Parathyroid adenoma (tissue), 2 donors: ENCODE measurements at regions not wholly inside any gene's neighbourhood (a gene's known extent, or its start where the extent isn't known, plus 50 kb on each side); places are given as distances from the start of the nearest gene placed in this dataset.

Experiments used
- H2AFZ ChIP-seq: fragments of 300-600 bp; sonication (generic); one replicate; pipeline ENCODE4 v1.7.0; 2017; ENCODE audit warnings: antibody characterized with exemption, mild to moderate bottlenecking
- H3K27ac ChIP-seq: fragments of 300-600 bp; sonication (generic); one replicate; pipeline ENCODE4 v1.7.0; 2017
- H3K27me3 ChIP-seq: fragments of 300-600 bp; sonication (generic); one replicate; pipeline ENCODE4 v1.7.0; 2017; ENCODE audit warnings: low read length; ENCODE audit not compliant: control insufficient read depth, insufficient read depth
- H3K36me3 ChIP-seq: fragments of 300-600 bp; sonication (generic); one replicate; pipeline ENCODE4 v1.7.0; 2017; ENCODE audit warnings: low read length; ENCODE audit not compliant: control insufficient read depth, insufficient read depth
- H3K4me1 ChIP-seq: fragments of 300-600 bp; sonication (generic); one replicate; pipeline ENCODE4 v1.7.0; 2017; ENCODE audit warnings: control low read depth
- H3K4me2 ChIP-seq: fragments of 300-600 bp; sonication (generic); one replicate; pipeline ENCODE4 v1.7.0; 2017; ENCODE audit warnings: low read length
- H3K4me3 ChIP-seq: fragments of 300-600 bp; sonication (generic); one replicate; pipeline ENCODE4 v1.7.0; 2017; ENCODE audit warnings: low read depth, low read length
- H3K79me2 ChIP-seq: fragments of 300-600 bp; sonication (generic); one replicate; pipeline ENCODE4 v1.7.0; 2017; ENCODE audit warnings: control low read depth
- H3K9ac ChIP-seq: fragments of 300-600 bp; sonication (generic); one replicate; pipeline ENCODE4 v1.7.0; 2017; ENCODE audit warnings: mild to moderate bottlenecking
- H3K9me3 ChIP-seq: fragments of 300-600 bp; sonication (generic); one replicate; pipeline ENCODE4 v1.7.0; 2017; ENCODE audit warnings: low read length; ENCODE audit not compliant: control insufficient read depth
- TF ChIP-seq, protein P1 (sequence below): fragments of 300-600 bp; sonication (generic); IDR thresholded peaks from one replicate; pipeline ENCODE4 v1.7.0; 2017; ENCODE audit warnings: antibody characterized with exemption, mild to moderate bottlenecking
- donor health status: primary hyperparathyroidism.

DNA sequence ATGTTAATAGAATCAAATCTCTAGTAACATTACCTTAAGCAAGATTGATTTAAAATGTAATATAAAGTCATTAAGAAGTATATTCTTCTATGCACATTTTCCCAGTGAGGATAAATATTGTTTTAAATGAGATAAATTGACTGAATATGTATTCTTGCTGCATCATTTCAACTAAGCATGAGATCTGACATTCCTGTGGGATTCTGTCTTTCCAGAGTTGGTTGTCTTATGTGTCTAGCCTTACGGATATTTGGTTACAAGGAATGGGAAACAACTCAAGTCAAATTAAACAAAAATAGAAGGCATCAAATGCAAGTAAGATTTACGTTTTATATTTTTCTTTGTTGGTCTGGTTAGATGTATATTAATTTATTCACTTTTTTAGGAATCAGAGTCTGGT, 287.5 kb downstream of the PTGER3 start:
- TF ChIP-seq, protein P1, sequence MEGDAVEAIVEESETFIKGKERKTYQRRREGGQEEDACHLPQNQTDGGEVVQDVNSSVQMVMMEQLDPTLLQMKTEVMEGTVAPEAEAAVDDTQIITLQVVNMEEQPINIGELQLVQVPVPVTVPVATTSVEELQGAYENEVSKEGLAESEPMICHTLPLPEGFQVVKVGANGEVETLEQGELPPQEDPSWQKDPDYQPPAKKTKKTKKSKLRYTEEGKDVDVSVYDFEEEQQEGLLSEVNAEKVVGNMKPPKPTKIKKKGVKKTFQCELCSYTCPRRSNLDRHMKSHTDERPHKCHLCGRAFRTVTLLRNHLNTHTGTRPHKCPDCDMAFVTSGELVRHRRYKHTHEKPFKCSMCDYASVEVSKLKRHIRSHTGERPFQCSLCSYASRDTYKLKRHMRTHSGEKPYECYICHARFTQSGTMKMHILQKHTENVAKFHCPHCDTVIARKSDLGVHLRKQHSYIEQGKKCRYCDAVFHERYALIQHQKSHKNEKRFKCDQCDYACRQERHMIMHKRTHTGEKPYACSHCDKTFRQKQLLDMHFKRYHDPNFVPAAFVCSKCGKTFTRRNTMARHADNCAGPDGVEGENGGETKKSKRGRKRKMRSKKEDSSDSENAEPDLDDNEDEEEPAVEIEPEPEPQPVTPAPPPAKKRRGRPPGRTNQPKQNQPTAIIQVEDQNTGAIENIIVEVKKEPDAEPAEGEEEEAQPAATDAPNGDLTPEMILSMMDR = no peak
- H3K4me2 ChIP-seq = no peak overlapping the region
- H3K27ac ChIP-seq = no peak overlapping the region

DNA sequence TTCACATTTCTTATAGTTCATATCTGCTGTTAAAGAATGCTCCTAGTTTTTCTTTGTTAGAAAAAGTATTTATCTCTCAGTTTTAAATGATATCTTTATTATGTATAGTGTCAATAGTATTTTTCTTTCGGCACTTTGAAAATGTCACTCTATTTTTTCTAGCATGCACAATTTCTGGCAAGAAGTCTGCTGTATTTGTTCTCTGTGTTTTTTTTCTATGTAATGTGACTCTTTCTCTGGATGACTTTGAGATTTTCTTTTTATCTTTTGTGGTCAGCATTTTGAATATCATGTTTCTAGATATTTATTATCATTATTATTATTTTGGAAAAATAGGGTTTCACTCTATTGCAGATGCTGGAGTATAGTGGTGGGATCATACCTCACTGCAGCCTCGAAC, 285.2 kb downstream of the PTGER3 start:
- no peaks in the 10 kb centered on the region for H3K4me1 ChIP-seq
- TF ChIP-seq, protein P1 = no peak
- no peaks in the 10 kb centered on the region for H3K79me2 ChIP-seq
- H3K36me3 ChIP-seq = no peaks in the 10 kb centered on the region
- H3K9ac ChIP-seq = no peak overlapping the region
- H3K4me2 ChIP-seq = no peak overlapping the region
- H2AFZ ChIP-seq = no peak overlapping the region
- no peaks in the 10 kb centered on the region for H3K27me3 ChIP-seq
- no peak overlapping the region for H3K27ac ChIP-seq
- H3K4me3 ChIP-seq = no peak overlapping the region
- H3K9me3 ChIP-seq = no peaks in the 10 kb centered on the region

More for the DNA sequence above, 287.5 kb downstream of the PTGER3 start:
- H3K36me3 ChIP-seq = no peaks in the 10 kb centered on the region
- H3K4me1 ChIP-seq = no peaks in the 10 kb centered on the region
- no peak overlapping the region for H3K4me3 ChIP-seq
- no peaks in the 10 kb centered on the region for H3K79me2 ChIP-seq
- no peak overlapping the region for H2AFZ ChIP-seq
- no peak overlapping the region for H3K9ac ChIP-seq
- H3K9me3 ChIP-seq = no peaks in the 10 kb centered on the region
- no peaks in the 10 kb centered on the region for H3K27me3 ChIP-seq

DNA sequence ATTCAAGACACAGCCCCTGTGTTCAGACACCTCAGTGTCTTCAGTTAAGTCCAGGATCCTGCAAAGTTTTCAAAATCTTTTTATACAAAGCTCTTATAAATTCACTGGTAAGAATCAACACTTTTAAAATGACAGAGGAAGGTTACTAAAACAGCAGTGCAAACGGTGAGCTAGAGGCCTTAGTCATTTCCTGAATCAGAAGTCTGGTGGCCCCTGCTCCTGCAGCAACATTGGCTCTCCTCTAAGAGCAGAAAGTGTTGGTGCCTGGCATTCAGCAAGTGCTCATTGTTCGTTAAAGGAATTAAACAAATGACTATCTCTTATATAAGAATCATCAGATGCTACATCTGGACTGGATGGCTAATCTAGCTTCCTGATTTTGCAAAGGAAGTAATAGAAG, 282.9 kb downstream of the PTGER3 start:
- TF ChIP-seq, protein P1 = no peak
- H2AFZ ChIP-seq = no peak overlapping the region
- no peaks in the 10 kb centered on the region for H3K9me3 ChIP-seq
- no peak overlapping the region for H3K9ac ChIP-seq
- H3K27ac ChIP-seq = no peak overlapping the region
- no peak overlapping the region for H3K4me3 ChIP-seq
- H3K27me3 ChIP-seq = no peaks in the 10 kb centered on the region
- no peaks in the 10 kb centered on the region for H3K4me1 ChIP-seq
- H3K79me2 ChIP-seq = no peaks in the 10 kb centered on the region
- H3K4me2 ChIP-seq = no peak overlapping the region
- no peaks in the 10 kb centered on the region for H3K36me3 ChIP-seq

DNA sequence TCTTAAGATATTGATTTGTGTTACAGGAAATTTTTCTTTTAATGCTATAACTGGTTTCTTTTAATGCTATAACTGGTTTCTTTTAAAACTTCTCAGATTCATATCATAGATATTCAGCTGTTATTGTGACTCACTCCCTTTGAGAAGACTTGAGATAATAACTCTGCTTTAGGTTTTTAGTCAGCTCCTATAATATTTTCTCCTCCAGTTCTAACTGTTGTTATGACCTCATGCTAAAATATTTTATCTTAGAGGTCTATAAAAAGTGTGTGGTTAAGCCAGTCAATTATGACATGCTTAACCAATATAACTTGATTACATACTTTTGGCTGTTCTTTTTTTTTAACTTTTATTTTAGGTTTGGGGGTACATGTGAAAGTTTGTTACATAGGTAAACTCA, 280.2 kb downstream of the PTGER3 start:
- Histone ChIP-seq H3K27me3 (no peaks in the 10 kb centered on the region), H3K9ac (no peak overlapping the region), H3K4me3 (no peak overlapping the region), H3K4me2 (no peak overlapping the region), H3K4me1 (no peaks in the 10 kb centered on the region), H3K79me2 (no peaks in the 10 kb centered on the region), H3K27ac (no peak overlapping the region), H3K36me3 (no peaks in the 10 kb centered on the region), H3K9me3 (no peaks in the 10 kb centered on the region), H2AFZ (no peak overlapping the region)
- TF ChIP-seq, protein P1 = no peak

DNA sequence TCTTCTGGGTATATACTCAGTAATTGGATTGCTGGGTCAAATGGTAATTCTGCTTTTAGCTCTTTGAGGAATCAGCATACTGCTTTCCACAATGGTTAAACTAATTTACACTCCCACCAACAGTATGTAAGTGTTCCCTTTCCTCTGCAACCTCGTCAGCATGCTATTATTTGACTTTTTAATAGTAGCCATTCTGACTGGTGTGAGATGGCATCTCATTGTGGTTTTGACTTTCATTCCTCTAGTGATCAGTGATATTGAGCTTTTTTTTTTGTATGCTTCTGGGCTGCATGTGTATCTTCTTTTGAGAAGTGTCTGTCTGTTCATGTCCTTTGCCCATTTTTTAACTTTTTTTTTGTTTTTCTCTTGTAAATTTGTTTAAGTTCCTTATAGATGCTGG, 279.4 kb downstream of the PTGER3 start:
- no peak overlapping the region for H3K4me2 ChIP-seq
- no peak overlapping the region for H2AFZ ChIP-seq
- no peaks in the 10 kb centered on the region for H3K36me3 ChIP-seq
- H3K9ac ChIP-seq = no peak overlapping the region
- TF ChIP-seq, protein P1 = no peak
- no peak overlapping the region for H3K27ac ChIP-seq
- H3K4me3 ChIP-seq = no peak overlapping the region
- H3K4me1 ChIP-seq = no peaks in the 10 kb centered on the region
- H3K9me3 ChIP-seq = no peaks in the 10 kb centered on the region
- no peaks in the 10 kb centered on the region for H3K79me2 ChIP-seq
- H3K27me3 ChIP-seq = no peaks in the 10 kb centered on the region
